ENCODE measurements at regions not wholly inside any gene's neighbourhood (a gene's known extent, or its start where the extent isn't known, plus 50 kb on each side); places are given as distances from the start of the nearest gene placed in this dataset.
A peak's percentile ranks its signal among the peaks of the same experiment; 100 is the strongest.
"Not testable (repeated sequence)": the region's sequence is repeated elsewhere in the genome, so short reads cannot be mapped to it uniquely, and the experiment has no call there.

- Histone ChIP-seq H3K4me1 (no peaks in the 10 kb centered on the region), H4K20me1 (no peaks in the 10 kb centered on the region), H3K27me3 (no peaks in the 10 kb centered on the region), H3K4me3 (no peak overlapping the region), H3K4me2 (no peak overlapping the region), H3K9ac (no peak overlapping the region), H3K27ac (peak overlapping the region in 1 of 11 experiments; percentile 14; a peak in 1 of 22 replicates), H3K9me3 (replicated peaks in 1 of 11) (peaks cover 0 to 18% (median 4%) of the 10 kb centered on the region in 11 experiments; a peak in 7 of 22 replicates), H3K36me3 (no peaks in the 10 kb centered on the region)
- no peak for TF ChIP-seq Cebpa-rat (IDR thresholded peaks at IDR 0.05)
Observed at GRCh38 chr7:68823996-68824780, 774.1 kb upstream of the AUTS2 start.

DNA sequence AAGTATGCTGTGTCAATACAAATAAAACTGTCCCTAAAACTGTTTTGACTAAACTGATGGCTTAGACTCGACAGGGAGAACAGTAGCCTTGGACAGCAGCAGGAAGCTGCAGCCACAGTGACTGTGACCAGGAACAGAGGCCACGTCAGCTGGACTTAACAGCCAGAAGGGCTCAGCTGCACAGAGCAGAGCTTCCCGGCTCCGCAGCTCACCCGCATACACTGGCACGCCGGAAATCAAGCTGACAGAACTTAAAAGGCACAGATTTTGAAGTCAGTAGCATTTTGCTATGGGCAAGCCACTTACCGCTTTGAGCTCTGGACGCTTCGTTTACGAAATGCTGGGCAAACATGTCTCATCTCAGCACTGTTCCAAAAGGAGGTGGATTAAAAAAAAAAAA lies 769.7 kb upstream of the AUTS2 start:
- no peak overlapping the region for H3K27ac ChIP-seq
- no peaks in the 10 kb centered on the region for H4K20me1 ChIP-seq
- TF ChIP-seq Cebpa-rat (IDR thresholded peaks at IDR 0.05) = no peak
- peaks cover 11 to 35% (median 24%) of the 10 kb centered on the region in 11 experiments for H3K9me3 ChIP-seq (replicated peaks in 1 of 11)
- no peak overlapping the region for H3K4me2 ChIP-seq
- no peak overlapping the region for H3K9ac ChIP-seq
- no peak overlapping the region for H3K4me3 ChIP-seq
- no peaks in the 10 kb centered on the region for H3K36me3 ChIP-seq
- H3K4me1 ChIP-seq = no peaks in the 10 kb centered on the region
- no peaks in the 10 kb centered on the region for H3K27me3 ChIP-seq

DNA sequence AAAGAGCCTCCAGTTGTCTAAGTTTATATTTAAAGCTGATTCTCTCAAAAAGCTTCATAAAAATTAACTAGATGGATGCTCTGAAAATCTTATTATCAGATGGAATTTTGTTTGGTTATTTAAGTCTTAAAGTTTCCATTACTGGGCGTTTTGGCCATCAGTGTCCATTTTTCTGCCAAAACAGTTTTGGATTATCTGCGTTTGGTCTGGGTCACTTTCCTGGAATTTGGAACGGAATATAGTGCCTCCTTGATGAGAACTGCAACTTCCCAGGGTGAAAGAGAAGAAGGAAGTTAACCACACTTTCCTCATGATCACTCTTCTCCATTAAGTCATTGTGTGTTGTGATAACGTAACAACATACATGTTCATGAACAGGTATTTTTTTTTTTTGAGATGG lies 764.9 kb upstream of the AUTS2 start:
- TF ChIP-seq Cebpa-rat (IDR thresholded peaks at IDR 0.05) = no peak
- Histone ChIP-seq H3K9ac (no peak overlapping the region), H3K4me1 (no peaks in the 10 kb centered on the region), H4K20me1 (no peaks in the 10 kb centered on the region), H3K4me3 (no peak overlapping the region), H3K36me3 (no peaks in the 10 kb centered on the region), H3K27ac (no peak overlapping the region), H3K4me2 (no peak overlapping the region), H3K27me3 (no peaks in the 10 kb centered on the region), H3K9me3 (replicated peaks in 1 of 11) (peaks cover 11 to 24% (median 19%) of the 10 kb centered on the region in 11 experiments)

DNA sequence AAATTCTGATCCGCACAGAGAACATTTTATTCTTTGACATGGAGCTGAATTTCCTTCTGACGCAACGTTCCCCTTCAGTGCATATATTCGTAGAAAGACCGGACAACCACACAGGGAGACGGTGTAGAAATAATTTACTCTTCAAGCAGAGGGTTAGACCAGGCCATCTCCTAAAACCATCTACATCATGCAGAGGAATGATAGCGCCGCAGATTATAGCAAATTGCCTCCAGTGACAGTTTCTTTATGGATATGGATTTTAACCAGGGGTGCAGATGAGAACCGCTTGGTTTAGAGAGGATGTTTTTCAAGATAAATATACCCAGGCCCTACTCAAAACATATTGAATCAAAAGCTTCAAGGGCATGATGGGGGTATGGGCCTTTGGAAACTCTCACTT lies 759.3 kb upstream of the AUTS2 start:
- H3K36me3 ChIP-seq = no peaks in the 10 kb centered on the region
- H3K9ac ChIP-seq = no peak overlapping the region
- H3K4me2 ChIP-seq = no peak overlapping the region
- peaks cover 0 to 7% (median 0%) of the 10 kb centered on the region in 10 experiments; a peak in 4 of 20 replicates for H3K4me1 ChIP-seq
- H3K27me3 ChIP-seq = no peaks in the 10 kb centered on the region
- no peak overlapping the region for H3K4me3 ChIP-seq
- no peaks in the 10 kb centered on the region for H4K20me1 ChIP-seq
- no peaks in the 10 kb centered on the region for H3K9me3 ChIP-seq (replicated peaks in 1 of 11)
- no peak for TF ChIP-seq Cebpa-rat (IDR thresholded peaks at IDR 0.05)
- H3K27ac ChIP-seq = no peak overlapping the region

GRCh38 chr7:68840991-68841390 lies 757.3 kb upstream of the AUTS2 start:
- Histone ChIP-seq H3K36me3 (no peaks in the 10 kb centered on the region), H3K4me2 (no peak overlapping the region), H3K9me3 (replicated peaks in 1 of 11) (peaks cover 0 to 15% (median 0%) of the 10 kb centered on the region in 11 experiments; a peak in 4 of 22 replicates), H3K4me1 (peaks cover 0 to 7% (median 0%) of the 10 kb centered on the region in 10 experiments; a peak in 4 of 20 replicates), H3K9ac (no peak overlapping the region), H3K27ac (no peak overlapping the region), H3K4me3 (no peak overlapping the region), H4K20me1 (no peaks in the 10 kb centered on the region), H3K27me3 (no peaks in the 10 kb centered on the region)
- TF ChIP-seq Cebpa-rat (IDR thresholded peaks at IDR 0.05) = no peak

GRCh38 chr7:68843985-68844384 lies 754.3 kb upstream of the AUTS2 start:
- not testable (repeated sequence) for H3K4me1 ChIP-seq, H3K4me3 ChIP-seq, H4K20me1 ChIP-seq, H3K4me2 ChIP-seq, H3K27me3 ChIP-seq, H3K36me3 ChIP-seq, H3K9ac ChIP-seq, H3K27ac ChIP-seq
- peaks cover 0 to 26% (median 5%) of the 10 kb centered on the region in 11 experiments; a peak in 10 of 22 replicates for H3K9me3 ChIP-seq (replicated peaks in 1 of 11)

DNA sequence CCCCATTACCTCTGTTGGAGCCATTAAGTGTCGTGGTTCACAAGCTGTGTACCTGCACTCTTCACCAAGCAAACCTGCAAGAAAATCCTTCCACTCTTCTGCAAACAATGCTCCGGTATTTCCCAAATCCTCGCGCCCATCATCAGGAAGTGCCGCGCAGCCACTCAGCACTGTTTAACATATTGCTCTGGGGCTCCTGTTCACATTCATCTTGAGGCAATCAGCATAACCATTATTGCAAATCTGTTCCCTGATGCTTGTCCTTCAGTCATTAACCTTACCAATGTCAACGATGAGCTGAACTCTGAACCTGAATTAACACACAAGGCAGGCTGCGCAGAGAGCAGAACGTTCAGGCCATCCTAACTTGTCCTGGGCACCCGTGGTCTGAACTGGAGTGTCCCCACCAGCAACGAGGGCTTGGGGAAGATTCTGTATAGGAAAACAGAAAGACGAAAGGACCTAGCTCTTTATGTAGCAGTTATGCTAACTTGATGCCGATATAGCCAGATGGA lies 751.4 kb upstream of the AUTS2 start:
- Histone ChIP-seq H3K9me3 (replicated peaks in 1 of 11) (peaks cover 0 to 29% (median 7%) of the 10 kb centered on the region in 11 experiments; a peak in 10 of 22 replicates), H3K36me3 (no peaks in the 10 kb centered on the region)
- TF ChIP-seq Cebpa-rat (IDR thresholded peaks at IDR 0.05) = no peak

DNA sequence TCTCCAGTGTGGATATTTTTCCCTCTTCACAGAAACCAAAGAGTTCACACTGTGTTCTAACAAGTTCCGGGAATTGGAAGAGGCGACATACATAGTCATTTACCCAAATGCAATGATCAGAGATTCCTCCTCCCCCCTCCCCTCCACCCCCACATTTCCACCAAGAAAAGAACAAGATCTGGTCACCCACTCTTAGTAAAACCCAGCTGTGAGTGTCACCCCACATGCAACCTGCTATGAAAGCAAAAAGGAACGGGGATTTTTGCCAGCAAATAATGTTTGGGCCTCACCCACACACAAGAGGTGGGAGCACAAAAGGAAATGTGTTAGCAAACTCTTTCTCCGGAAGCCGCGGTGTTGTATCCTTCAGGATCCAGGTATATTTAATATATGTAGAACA lies 745.0 kb upstream of the AUTS2 start:
- no peaks in the 10 kb centered on the region for H3K27me3 ChIP-seq
- H3K27ac ChIP-seq = no peak overlapping the region
- H3K4me2 ChIP-seq = no peak overlapping the region
- no peaks in the 10 kb centered on the region for H4K20me1 ChIP-seq
- no peak overlapping the region for H3K4me3 ChIP-seq
- H3K9me3 ChIP-seq (replicated peaks in 1 of 11) = peaks cover 0 to 17% (median 3%) of the 10 kb centered on the region in 11 experiments; a peak in 7 of 22 replicates
- H3K36me3 ChIP-seq = no peaks in the 10 kb centered on the region
- TF ChIP-seq Cebpa-rat (IDR thresholded peaks at IDR 0.05) = no peak
- H3K4me1 ChIP-seq = 0 out of 20 replicates have a peak, but pooled peaks cover 0 to 3% (median 0%) of the 10 kb centered on the region in 10 experiments
- H3K9ac ChIP-seq = no peak overlapping the region

More for the DNA sequence above, 751.4 kb upstream of the AUTS2 start:
- Histone ChIP-seq H3K4me3 (no peak overlapping the region), H3K4me1 (peaks cover 0 to 7% (median 0%) of the 10 kb centered on the region in 10 experiments; a peak in 4 of 20 replicates), H3K27ac (no peak overlapping the region), H3K4me2 (no peak overlapping the region), H4K20me1 (no peaks in the 10 kb centered on the region), H3K9ac (no peak overlapping the region), H3K27me3 (no peaks in the 10 kb centered on the region)

- no peak overlapping the region for H3K9ac ChIP-seq
- H3K36me3 ChIP-seq = no peaks in the 10 kb centered on the region
- H3K4me3 ChIP-seq = no peak overlapping the region
- no peaks in the 10 kb centered on the region for H3K27me3 ChIP-seq
- no peak for TF ChIP-seq Cebpa-rat (IDR thresholded peaks at IDR 0.05)
- H3K4me2 ChIP-seq = no peak overlapping the region
- no peak overlapping the region for H3K27ac ChIP-seq
- H4K20me1 ChIP-seq = no peaks in the 10 kb centered on the region
- H3K4me1 ChIP-seq = 0 out of 20 replicates have a peak, but pooled peaks cover 0 to 3% (median 0%) of the 10 kb centered on the region in 10 experiments
- H3K9me3 ChIP-seq (replicated peaks in 1 of 11) = peaks cover 0 to 10% (median 0%) of the 10 kb centered on the region in 11 experiments; a peak in 4 of 22 replicates
Observed at GRCh38 chr7:68857571-68857970, 740.7 kb upstream of the AUTS2 start.

Measured in BLaER1 treated with 17β-estradiol and CSF1 and Interleukin-3, amounts not matched to agents 10 nM and 100 nM (cell line).